Gastroesophageal sphincter (tissue), 3 donors: ENCODE measurements at regions not wholly inside any gene's neighbourhood (a gene's known extent, or its start where the extent isn't known, plus 50 kb on each side); places are given as distances from the start of the nearest gene placed in this dataset.

Experiments
- CTCF ChIP-seq, 4 experiments: fragments of 200-600 bp in 2 of 4; fragments of 450-650 bp in 2 of 4; sonication (generic) in 1 of 4; IDR thresholded peaks; one replicate each; pipeline ENCODE4 v1.5.1; 2017 to 2019; ENCODE audit warnings: antibody characterized with exemption in 4 of 4, mild to moderate bottlenecking in 2 of 4, moderate library complexity in 2 of 4
- POLR2AphosphoS5 ChIP-seq: sonication (generic); formaldehyde crosslinking; IDR thresholded peaks from one replicate; pipeline ENCODE4 v1.6.1; 2017; ENCODE audit warnings: antibody characterized with exemption

GRCh38 chr6:22082218-22082617 lies 214.6 kb downstream of the PRL start:
- TF ChIP-seq CTCF (IDR thresholded peaks at IDR 0.05) (no peak), POLR2AphosphoS5 (no peak)
